CD14-positive monocyte (primary cell): ENCODE measurements at regions not wholly inside any gene's neighbourhood (a gene's known extent, or its start where the extent isn't known, plus 50 kb on each side); places are given as distances from the start of the nearest gene placed in this dataset.

ENCODE experiments used
- DNase-seq, 3 donors: peaks; one replicate each; pipeline ENCODE4 v3.0.0-alpha.2; 2011 to 2022
- H2AFZ ChIP-seq: 2 replicates; pipeline ENCODE4 v1.6.0; 2012; ENCODE audit warnings: mild to moderate bottlenecking, low read depth, low read length, inconsistent platforms; ENCODE audit not compliant: insufficient read depth, poor library complexity, severe bottlenecking
- H3K27ac ChIP-seq, 2 donors: 1 replicate in 1 of 2; 2 replicates in 1 of 2; pipeline ENCODE4 v1.5.1; 2012 to 2013; ENCODE audit warnings: low read length in 2 of 2, control low read depth in 1 of 2, inconsistent platforms in 1 of 2, low read depth in 1 of 2, mild to moderate bottlenecking in 1 of 2
- H3K27me3 ChIP-seq, 2 donors: one replicate each; pipeline versions ENCODE4 v1.6.0 to v1.6.1; 2011 to 2013; ENCODE audit warnings: low read length in 2 of 2; ENCODE audit not compliant: control insufficient read depth in 2 of 2, insufficient read depth in 2 of 2
- H3K36me3 ChIP-seq, 2 donors: replicated peaks in 1 of 2; 1 replicate in 1 of 2; 2 replicates in 1 of 2; pipeline versions ENCODE4 v1.5.1 to v1.6.1; 2012 to 2013; ENCODE audit warnings: low read length in 2 of 2, control low read depth in 1 of 2, inconsistent platforms in 1 of 2, mild to moderate bottlenecking in 1 of 2; ENCODE audit not compliant: insufficient read depth in 2 of 2, control insufficient read depth in 1 of 2
- H3K4me1 ChIP-seq, 2 donors: 1 replicate in 1 of 2; 2 replicates in 1 of 2; pipeline versions ENCODE4 v1.5.1 to v1.6.1; 2012 to 2013; ENCODE audit warnings: low read length in 2 of 2, control low read depth in 1 of 2, inconsistent platforms in 1 of 2, mild to moderate bottlenecking in 1 of 2, moderate library complexity in 1 of 2; ENCODE audit not compliant: insufficient read depth in 2 of 2, control insufficient read depth in 1 of 2
- H3K4me2 ChIP-seq: replicated peaks from 2 replicates; pipeline ENCODE3; 2012; ENCODE audit warnings: low read length, moderate library complexity, mild to moderate bottlenecking; ENCODE audit not compliant: poor library complexity, severe bottlenecking; ENCODE audit errors: extremely low read depth
- H3K4me3 ChIP-seq, 3 experiments: fragments of 200-600 bp in 1 of 3; sonication (generic) in 1 of 3; replicated peaks in 1 of 3; 1 replicate in 2 of 3; 2 replicates in 1 of 3; pipeline ENCODE4 v1.5.1; 2011 to 2013; ENCODE audit warnings: low read length in 3 of 3, mild to moderate bottlenecking in 3 of 3, control low read depth in 2 of 3, low read depth in 2 of 3, inconsistent platforms in 1 of 3, moderate library complexity in 1 of 3
- H3K79me2 ChIP-seq: 2 replicates; pipeline ENCODE4 v1.6.0; 2012; ENCODE audit warnings: mild to moderate bottlenecking, control low read depth, inconsistent platforms, low read length, moderate library complexity; ENCODE audit not compliant: insufficient read depth
- H3K9ac ChIP-seq: 2 replicates; pipeline ENCODE4 v1.6.0; 2017; ENCODE audit warnings: low read length, mild to moderate bottlenecking; ENCODE audit not compliant: insufficient read depth, poor library complexity, severe bottlenecking
- H3K9me3 ChIP-seq, 2 donors: replicated peaks in 1 of 2; 1 replicate in 1 of 2; 2 replicates in 1 of 2; pipeline versions ENCODE4 v1.5.1 to v1.6.1; 2012 to 2013; ENCODE audit warnings: low read length in 2 of 2, control low read depth in 1 of 2; ENCODE audit not compliant: control insufficient read depth in 1 of 2, insufficient read depth in 1 of 2
- H4K20me1 ChIP-seq: 2 replicates; pipeline ENCODE4 v1.6.0; 2012; ENCODE audit warnings: mild to moderate bottlenecking, low read length, control low read depth, moderate library complexity; ENCODE audit not compliant: insufficient read depth
- H3K27ac Mint-ChIP-seq, 7 donors: one replicate each; pipeline ENCODE4 v1.8.0; 2020; ENCODE audit warnings: mild to moderate bottlenecking in 7 of 7, mixed read lengths in 7 of 7, moderate library complexity in 6 of 7, inconsistent platforms in 2 of 7
- H3K27me3 Mint-ChIP-seq, 3 donors: one replicate each; pipeline ENCODE4 v1.8.0; 2021 to 2022; ENCODE audit warnings: low read depth in 3 of 3, mild to moderate bottlenecking in 3 of 3, mixed read lengths in 3 of 3, moderate library complexity in 3 of 3, inconsistent platforms in 1 of 3
- H3K36me3 Mint-ChIP-seq, 2 donors: one replicate each; pipeline ENCODE4 v1.8.0; 2020; ENCODE audit warnings: mixed read lengths in 2 of 2, inconsistent platforms in 1 of 2, mild to moderate bottlenecking in 1 of 2
- H3K4me1 Mint-ChIP-seq: one replicate; pipeline ENCODE4 v1.8.0; 2020; ENCODE audit warnings: mild to moderate bottlenecking, mixed read lengths
- H3K4me3 Mint-ChIP-seq, 2 donors: one replicate each; pipeline ENCODE4 v1.8.0; 2020; ENCODE audit warnings: mild to moderate bottlenecking in 2 of 2, mixed read lengths in 2 of 2, moderate library complexity in 1 of 2
- H3K9me3 Mint-ChIP-seq, 7 donors: one replicate each; pipeline ENCODE4 v1.8.0; 2020 to 2022; ENCODE audit warnings: mixed read lengths in 7 of 7, mild to moderate bottlenecking in 6 of 7, moderate library complexity in 6 of 7, inconsistent platforms in 2 of 7
- WGBS: methylation state at CpG from one replicate; pipeline ENCODE4 v1.1.5; 2013; ENCODE audit warnings: missing lambda C conversion rate; ENCODE audit not compliant: insufficient coverage; 5-methylcytosine and 5-hydroxymethylcytosine counted together
- intact Hi-C, 2 donors: fragments of 100-400 bp; cut with micrococcal nuclease; formaldehyde crosslinking; loops; one replicate each; pipeline versions ENCODE4 v1.15.0 to v1.15.1; 2023
- TF ChIP-seq, protein P1 (sequence below): fragments of 200-600 bp; IDR thresholded peaks from one replicate; pipeline ENCODE4 v1.8.0; 2022; ENCODE audit warnings: antibody characterized with exemption, mild to moderate bottlenecking

DNA sequence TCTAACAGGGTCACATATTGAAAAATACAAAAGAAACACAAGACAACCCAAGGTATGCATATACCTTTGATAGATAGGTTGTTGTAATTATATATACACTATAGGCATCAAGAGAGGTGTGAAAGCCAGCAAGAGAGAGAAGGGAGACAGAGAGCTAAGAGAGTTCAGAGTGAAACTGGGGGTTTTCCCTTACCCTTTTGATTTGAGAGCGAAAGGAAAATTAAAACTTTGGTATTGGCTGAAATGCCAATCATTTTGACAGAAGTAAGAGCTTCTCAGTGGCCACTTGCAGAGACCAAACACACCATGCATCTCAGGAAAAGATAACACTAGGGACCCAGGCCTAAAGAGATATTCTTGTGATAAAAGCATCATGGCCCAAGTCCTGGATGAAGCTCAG, 183.6 kb downstream of the SHOX2 start:
- H3K27me3 ChIP-seq = no peaks in the 10 kb centered on the region
- H3K9me3 Mint-ChIP-seq = peaks cover 0 to 6% (median 4%) of the 10 kb centered on the region in 7 donors
- H3K27ac ChIP-seq = no peak overlapping the region
- H3K4me3 ChIP-seq = no peak overlapping the region
- H3K4me2 ChIP-seq = no peak overlapping the region
- no peaks in the 10 kb centered on the region for H3K27me3 Mint-ChIP-seq
- no peaks in the 10 kb centered on the region for H3K4me1 ChIP-seq
- no peaks in the 10 kb centered on the region for H4K20me1 ChIP-seq
- H3K79me2 ChIP-seq = no peaks in the 10 kb centered on the region
- TF ChIP-seq, protein P1, sequence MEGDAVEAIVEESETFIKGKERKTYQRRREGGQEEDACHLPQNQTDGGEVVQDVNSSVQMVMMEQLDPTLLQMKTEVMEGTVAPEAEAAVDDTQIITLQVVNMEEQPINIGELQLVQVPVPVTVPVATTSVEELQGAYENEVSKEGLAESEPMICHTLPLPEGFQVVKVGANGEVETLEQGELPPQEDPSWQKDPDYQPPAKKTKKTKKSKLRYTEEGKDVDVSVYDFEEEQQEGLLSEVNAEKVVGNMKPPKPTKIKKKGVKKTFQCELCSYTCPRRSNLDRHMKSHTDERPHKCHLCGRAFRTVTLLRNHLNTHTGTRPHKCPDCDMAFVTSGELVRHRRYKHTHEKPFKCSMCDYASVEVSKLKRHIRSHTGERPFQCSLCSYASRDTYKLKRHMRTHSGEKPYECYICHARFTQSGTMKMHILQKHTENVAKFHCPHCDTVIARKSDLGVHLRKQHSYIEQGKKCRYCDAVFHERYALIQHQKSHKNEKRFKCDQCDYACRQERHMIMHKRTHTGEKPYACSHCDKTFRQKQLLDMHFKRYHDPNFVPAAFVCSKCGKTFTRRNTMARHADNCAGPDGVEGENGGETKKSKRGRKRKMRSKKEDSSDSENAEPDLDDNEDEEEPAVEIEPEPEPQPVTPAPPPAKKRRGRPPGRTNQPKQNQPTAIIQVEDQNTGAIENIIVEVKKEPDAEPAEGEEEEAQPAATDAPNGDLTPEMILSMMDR = no peak
- peaks cover 0 to 3% of the 10 kb centered on the region in 2 donors for H3K9me3 ChIP-seq
- no peak overlapping the region for H3K9ac ChIP-seq
- H3K36me3 Mint-ChIP-seq = no peaks in the 10 kb centered on the region
- no peak for DNase-seq
- WGBS = 83% methylated on average over 1 of the region's 1 CpG
- H3K27ac Mint-ChIP-seq = no peak overlapping the region
- H3K36me3 ChIP-seq = no peaks in the 10 kb centered on the region
- no peak overlapping the region for H2AFZ ChIP-seq
- peaks cover 6% of the 10 kb centered on the region for H3K4me1 Mint-ChIP-seq
- intact Hi-C loops = no loop called here
- H3K4me3 Mint-ChIP-seq = no peak overlapping the region

DNA sequence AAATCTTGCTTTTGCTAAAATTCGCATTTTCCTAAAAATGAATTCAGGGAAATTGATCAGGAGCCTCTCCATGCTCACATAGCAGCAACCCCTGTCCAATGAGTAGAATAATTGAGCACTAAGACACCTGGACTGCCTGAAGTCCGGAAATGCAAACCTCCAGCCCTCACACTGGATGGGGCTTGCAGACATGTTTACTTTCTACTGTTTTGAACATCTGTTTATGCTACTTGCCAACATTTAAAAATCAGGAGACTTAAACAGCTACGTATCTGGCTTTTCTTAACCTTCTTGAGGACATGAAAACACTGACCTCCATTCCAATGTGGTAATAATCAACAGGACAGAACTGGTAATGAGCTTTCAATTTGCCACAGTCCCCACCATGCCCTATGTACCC, 184.4 kb downstream of the SHOX2 start:
- no peak overlapping the region for H3K4me3 Mint-ChIP-seq
- 78% methylated on average over 3 of the region's 3 CpGs for WGBS
- no peaks in the 10 kb centered on the region for H3K27me3 ChIP-seq
- TF ChIP-seq, protein P1 = no peak
- no peak for DNase-seq
- no peaks in the 10 kb centered on the region for H3K9me3 ChIP-seq
- H3K4me3 ChIP-seq = no peak overlapping the region
- peaks cover 6% of the 10 kb centered on the region for H3K4me1 Mint-ChIP-seq
- no peak overlapping the region for H3K27ac Mint-ChIP-seq
- no peaks in the 10 kb centered on the region for H3K79me2 ChIP-seq
- no peak overlapping the region for H3K27ac ChIP-seq
- no peak overlapping the region for H3K9ac ChIP-seq
- H3K36me3 ChIP-seq = no peaks in the 10 kb centered on the region
- H3K9me3 Mint-ChIP-seq = peaks cover 0 to 4% (median 2%) of the 10 kb centered on the region in 7 donors
- no peak overlapping the region for H3K4me2 ChIP-seq
- H3K36me3 Mint-ChIP-seq = no peaks in the 10 kb centered on the region
- H3K4me1 ChIP-seq = no peaks in the 10 kb centered on the region
- no peaks in the 10 kb centered on the region for H4K20me1 ChIP-seq
- H2AFZ ChIP-seq = no peak overlapping the region
- intact Hi-C loops = no loop called here
- H3K27me3 Mint-ChIP-seq = no peaks in the 10 kb centered on the region
